ENCODE measurements at regions not wholly inside any gene's neighbourhood (a gene's known extent, or its start where the extent isn't known, plus 50 kb on each side); places are given as distances from the start of the nearest gene placed in this dataset.
"Not testable (repeated sequence)": the region's sequence is repeated elsewhere in the genome, so short reads cannot be mapped to it uniquely, and the experiment has no call there.

DNA sequence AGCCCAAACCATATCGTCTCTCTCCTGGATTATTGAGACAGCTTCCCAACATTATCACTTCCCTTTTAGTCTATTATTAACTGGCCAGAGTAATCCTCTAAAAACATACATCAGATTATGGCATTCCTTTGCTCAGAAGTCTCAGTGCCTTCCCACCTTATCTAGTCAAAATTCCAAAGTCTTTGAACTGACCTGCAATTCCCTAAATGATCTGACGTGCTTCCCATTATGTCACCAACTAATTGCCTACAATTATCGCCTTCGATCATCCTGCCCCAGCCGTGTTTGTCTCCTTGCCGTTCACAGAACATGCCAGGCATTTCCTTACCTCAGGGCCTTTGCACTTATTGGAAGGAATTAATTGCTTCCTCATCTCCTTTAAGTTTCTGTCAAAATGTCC is 332.4 kb downstream of the IRS1 start:
- no peak for DNase-seq

DNA sequence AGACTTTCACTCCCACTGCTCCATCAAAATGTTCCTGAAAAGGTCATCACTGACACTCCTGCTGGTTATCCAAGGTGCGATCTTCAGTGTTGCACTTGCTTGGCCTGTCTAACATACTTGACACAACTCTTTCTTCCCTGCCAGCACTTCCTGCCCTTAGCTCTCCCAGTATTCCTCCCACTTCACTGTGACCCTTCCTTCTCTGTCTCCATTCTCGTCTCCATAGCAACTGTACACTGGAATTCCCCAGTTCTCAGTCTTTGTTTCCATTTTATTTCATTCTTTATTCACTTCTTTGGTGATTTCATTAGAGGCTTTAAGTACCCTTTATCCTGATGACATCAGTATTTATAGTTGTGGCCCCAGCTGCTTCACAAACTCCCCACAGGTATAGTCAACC is 333.0 kb downstream of the IRS1 start:
- no peak for DNase-seq

DNA sequence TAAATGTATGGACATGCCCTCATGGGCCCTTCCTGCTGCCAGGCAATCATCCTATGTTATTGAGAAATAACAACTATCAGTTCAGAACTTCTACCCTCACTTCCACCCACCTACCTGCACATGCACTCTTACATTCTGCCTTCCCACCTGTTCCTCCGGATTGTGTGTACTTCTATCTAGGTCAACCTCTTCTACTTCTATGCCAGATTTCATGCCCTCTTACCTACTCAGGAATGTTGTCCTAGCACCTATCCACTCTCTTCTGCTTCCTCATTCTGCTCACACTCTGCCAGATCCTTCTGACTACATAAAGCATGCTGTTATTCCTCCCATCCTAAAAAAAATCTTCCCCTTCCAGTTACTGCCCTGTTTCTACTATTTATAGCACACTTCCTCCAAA is 333.5 kb downstream of the IRS1 start:
- DNase-seq, result no peak

DNA sequence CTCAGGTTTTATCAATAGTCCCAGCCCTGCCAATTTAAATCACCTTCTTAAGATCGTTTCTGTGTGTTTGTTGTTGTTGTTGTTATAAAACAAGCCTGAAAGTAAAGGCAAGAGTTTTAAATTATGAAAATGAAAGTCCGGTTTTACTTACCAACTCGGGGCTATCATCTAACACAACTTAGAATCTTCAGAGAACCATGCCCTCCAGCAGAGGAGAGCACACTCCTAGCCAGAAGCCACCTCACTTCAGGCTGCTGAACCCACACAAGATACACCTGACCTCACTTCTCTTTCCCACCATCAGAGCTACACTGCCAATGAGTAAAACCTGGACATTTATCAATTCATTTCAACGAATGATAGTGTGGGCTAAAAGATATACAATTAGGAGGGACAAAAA is 335.2 kb downstream of the IRS1 start:
- no peak for DNase-seq

- no peak for DNase-seq
These were observed 336.5 kb downstream of the IRS1 start for GRCh38 chr2:226463154-226463553.

GRCh38 chr2:226461981-226462380 is 337.6 kb downstream of the IRS1 start:
- DNase-seq, result no peak

GRCh38 chr2:226456144-226456543 is 343.5 kb downstream of the IRS1 start:
- DNase-seq, result not testable (repeated sequence)

- DNase-seq, result no peak
These were observed 346.9 kb downstream of the IRS1 start for GRCh38 chr2:226452768-226453167.

- no peak for DNase-seq
These were observed 348.1 kb downstream of the IRS1 start for GRCh38 chr2:226451486-226451885.

- DNase-seq, result no peak
These were observed 349.5 kb downstream of the IRS1 start for GRCh38 chr2:226450141-226450540.

GRCh38 chr2:226447338-226448300 is 352.0 kb downstream of the IRS1 start:
- DNase-seq, result no peak

- no peak for DNase-seq
These were observed 353.1 kb downstream of the IRS1 start for GRCh38 chr2:226446406-226447001.

DNA sequence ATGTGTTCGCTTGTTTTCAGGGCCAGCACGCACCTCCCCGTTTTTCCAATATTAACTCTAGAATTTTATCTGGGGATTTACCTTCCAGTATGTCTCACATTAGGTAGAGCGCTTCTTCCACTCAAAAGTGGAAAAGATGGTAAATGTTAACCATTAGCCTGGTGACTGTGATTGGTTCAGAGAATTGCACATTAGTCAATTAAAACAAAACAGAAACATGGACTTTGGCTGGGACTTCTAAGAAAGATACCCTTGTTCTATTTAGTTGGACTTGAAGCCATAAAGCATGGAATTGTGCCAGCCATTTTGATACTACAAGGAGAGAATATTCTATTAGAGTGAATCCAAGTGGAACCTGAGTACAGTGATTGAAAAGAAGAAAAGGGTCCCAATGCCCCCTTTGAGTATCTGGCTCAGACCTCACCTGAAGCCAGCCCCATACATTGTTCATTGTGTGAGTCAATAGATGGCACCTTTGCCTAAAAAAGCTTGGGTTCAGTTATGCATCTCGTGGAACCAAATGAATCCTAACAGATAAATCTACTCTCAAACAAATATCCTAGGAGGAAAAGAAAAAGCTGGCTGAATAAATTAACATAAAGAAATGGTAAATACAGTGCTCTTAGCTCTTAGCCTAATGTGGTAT is 354.3 kb downstream of the IRS1 start:
- no peak for DNase-seq

- no peak for DNase-seq
These were observed 356.5 kb downstream of the IRS1 start for GRCh38 chr2:226443112-226443511.

DNA sequence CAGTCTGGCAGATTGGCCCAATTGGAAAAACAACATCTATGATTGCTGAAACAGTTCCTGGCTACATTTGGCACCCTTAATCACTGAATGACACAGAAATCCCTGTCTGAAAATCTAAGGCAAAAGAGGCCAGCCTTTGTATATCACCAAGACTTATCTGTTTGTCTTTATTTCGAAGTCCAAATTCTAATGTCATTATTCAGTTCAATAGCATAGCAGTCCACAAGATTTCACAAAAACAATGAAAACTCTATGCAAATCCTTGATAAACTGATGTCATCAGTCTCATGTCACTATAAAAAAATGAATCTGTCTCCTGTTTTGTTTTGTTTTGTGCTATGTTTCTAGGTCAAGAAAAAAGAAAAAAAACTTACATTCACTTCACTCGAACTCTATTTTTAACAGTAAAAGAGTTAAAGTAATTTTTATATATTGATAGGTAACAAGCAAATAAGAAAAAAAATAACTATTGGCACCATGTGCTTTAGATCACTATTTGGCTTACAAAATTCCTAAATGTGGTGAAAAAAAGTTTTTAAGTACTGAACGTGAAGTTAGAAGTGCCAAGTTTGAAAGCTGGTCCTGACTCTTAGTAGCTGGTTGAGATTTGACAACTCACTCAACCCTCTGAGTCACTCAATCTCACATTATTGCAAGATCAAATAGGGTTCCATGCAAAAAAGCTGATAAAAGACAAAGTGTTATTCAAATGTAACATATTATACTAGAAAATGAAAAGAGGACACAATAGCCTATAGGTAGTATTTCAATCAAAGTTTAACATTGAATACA is 359.3 kb downstream of the IRS1 start:
- DNase-seq, result no peak

GRCh38 chr2:226439337-226439736 is 360.3 kb downstream of the IRS1 start:
- no peak for DNase-seq

GRCh38 chr2:226435146-226435545 is 364.5 kb downstream of the IRS1 start:
- DNase-seq, result no peak

GRCh38 chr2:226434702-226435101 is 364.9 kb downstream of the IRS1 start:
- no peak for DNase-seq

- DNase-seq, result no peak
These were observed 368.2 kb downstream of the IRS1 start for GRCh38 chr2:226431288-226431948.

- no peak for DNase-seq
These were observed 370.1 kb downstream of the IRS1 start for GRCh38 chr2:226429476-226429875.

DNA sequence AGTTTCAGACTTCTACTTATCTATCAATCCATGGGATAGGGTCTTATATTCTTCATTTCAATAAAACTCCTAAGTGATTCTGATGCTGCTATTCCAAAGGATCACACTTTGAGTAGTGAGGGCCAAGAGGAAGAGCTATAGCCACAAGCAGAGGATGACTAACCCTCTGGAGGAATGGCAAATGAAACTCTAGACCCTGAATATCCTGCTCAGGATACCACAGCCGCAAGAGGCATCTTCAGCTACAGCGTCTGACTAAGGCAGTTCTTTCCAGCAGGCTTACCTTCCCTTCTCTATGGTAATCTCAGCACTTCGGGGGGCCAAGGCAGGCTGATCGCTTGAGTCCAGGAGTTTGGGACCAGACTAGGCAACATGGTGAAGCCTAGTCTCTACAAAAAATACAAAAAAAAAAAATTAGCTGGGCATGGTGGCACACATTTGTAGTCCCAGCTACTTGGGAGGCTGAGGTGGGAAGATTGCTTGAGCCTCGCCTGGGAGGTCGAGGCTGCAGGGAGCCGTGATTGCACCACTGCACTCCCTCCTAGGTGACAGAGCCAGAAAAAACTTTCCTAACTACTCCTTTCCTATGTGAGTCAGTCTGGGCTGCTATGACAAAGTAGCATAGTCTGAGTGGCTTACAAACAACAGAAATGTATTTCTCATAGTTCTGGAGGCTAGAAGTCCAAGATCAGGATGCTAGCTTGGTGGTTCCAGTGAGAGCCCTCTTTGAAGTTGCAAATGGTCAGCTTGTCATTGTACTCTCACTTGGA is 371.9 kb downstream of the IRS1 start:
- no peak for DNase-seq

- no peak for DNase-seq
These were observed 373.3 kb downstream of the IRS1 start for GRCh38 chr2:226426292-226426736.
